Activated CD4-positive, alpha-beta memory T cell treated with anti-CD3 and anti-CD28 coated beads for 36 hours (primary cell): ENCODE measurements at regions not wholly inside any gene's neighbourhood (a gene's known extent, or its start where the extent isn't known, plus 50 kb on each side); places are given as distances from the start of the nearest gene placed in this dataset.
"Not testable (repeated sequence)": the region's sequence is repeated elsewhere in the genome, so short reads cannot be mapped to it uniquely, and the experiment has no call there.

ENCODE experiments used
- CTCF ChIA-PET: fragments of 350-600 bp; sonication (Branson Sonifier 250); formaldehyde crosslinking; loops from one replicate; lab custom pipeline; 2021; ENCODE audit warnings: antibody characterized with exemption, inconsistent platforms; lab: Charles Lee
- POLR2A ChIA-PET: fragments of 350-600 bp; sonication (Branson Sonifier 250); formaldehyde crosslinking; loops from one replicate; lab custom pipeline; 2021; ENCODE audit warnings: antibody characterized with exemption; lab: Charles Lee
- DNase-seq: peaks from one replicate; pipeline ENCODE4 v3.0.0-alpha.2; 2020
- H3K27ac Mint-ChIP-seq: one replicate; pipeline ENCODE4 v1.8.0; 2021; ENCODE audit warnings: mixed read lengths
- H3K27me3 Mint-ChIP-seq: one replicate; pipeline ENCODE4 v1.8.0; 2021; ENCODE audit warnings: mixed read lengths
- H3K36me3 Mint-ChIP-seq: one replicate; pipeline ENCODE4 v1.8.0; 2021; ENCODE audit warnings: mixed read lengths
- H3K4me1 Mint-ChIP-seq: one replicate; pipeline ENCODE4 v1.8.0; 2021; ENCODE audit warnings: low read depth, mixed read lengths
- H3K4me3 Mint-ChIP-seq: one replicate; pipeline ENCODE4 v1.8.0; 2021; ENCODE audit warnings: mild to moderate bottlenecking, mixed read lengths
- H3K9me3 Mint-ChIP-seq: one replicate; pipeline ENCODE4 v1.8.0; 2021; ENCODE audit warnings: mixed read lengths
- intact Hi-C: fragments of 100-400 bp; cut with micrococcal nuclease; formaldehyde crosslinking; loops from one replicate; pipeline ENCODE4 v1.15.1; 2023

- H3K27ac Mint-ChIP-seq = no peak overlapping the region
- no peaks in the 10 kb centered on the region for H3K27me3 Mint-ChIP-seq
- POLR2A ChIA-PET = no interaction called here
- H3K4me1 Mint-ChIP-seq = no peaks in the 10 kb centered on the region
- no peak overlapping the region for H3K4me3 Mint-ChIP-seq
- CTCF ChIA-PET = no interaction called here
- DNase-seq = no peak
- H3K9me3 Mint-ChIP-seq = no peaks in the 10 kb centered on the region
- intact Hi-C loops = no loop called here
- no peaks in the 10 kb centered on the region for H3K36me3 Mint-ChIP-seq
Observed at GRCh38 chr9:29160763-29161353, 1587.6 kb upstream of the C9orf72 start.

DNA sequence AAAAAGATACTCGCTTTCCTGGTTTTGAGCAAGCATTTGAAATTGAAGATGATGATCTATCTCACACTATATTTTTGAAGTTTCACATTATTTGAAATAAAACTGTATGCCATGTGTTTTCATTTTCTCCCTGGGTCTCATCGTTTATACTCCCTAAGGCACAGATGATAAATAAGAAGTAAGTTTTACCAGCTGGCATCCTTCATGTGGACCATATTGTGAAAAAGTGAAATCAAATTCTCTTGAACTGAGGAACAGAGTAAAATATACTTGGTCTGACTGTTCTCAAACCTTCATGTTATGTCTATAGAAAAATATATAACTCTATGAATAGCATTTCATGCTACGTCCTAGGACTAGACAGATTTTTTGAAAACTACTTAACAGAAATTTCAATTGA lies 1600.9 kb upstream of the C9orf72 start:
- no peak for DNase-seq
- no peak overlapping the region for H3K27ac Mint-ChIP-seq
- POLR2A ChIA-PET = no interaction called here
- H3K9me3 Mint-ChIP-seq = no peaks in the 10 kb centered on the region
- H3K4me1 Mint-ChIP-seq = no peaks in the 10 kb centered on the region
- H3K36me3 Mint-ChIP-seq = no peaks in the 10 kb centered on the region
- H3K27me3 Mint-ChIP-seq = no peaks in the 10 kb centered on the region
- CTCF ChIA-PET = no interaction called here
- intact Hi-C loops = no loop called here
- no peak overlapping the region for H3K4me3 Mint-ChIP-seq

GRCh38 chr9:29176231-29176630 lies 1603.0 kb upstream of the C9orf72 start:
- CTCF ChIA-PET = no interaction called here
- no peaks in the 10 kb centered on the region for H3K27me3 Mint-ChIP-seq
- H3K9me3 Mint-ChIP-seq = no peaks in the 10 kb centered on the region
- no peak overlapping the region for H3K27ac Mint-ChIP-seq
- DNase-seq = no peak
- intact Hi-C loops = no loop called here
- H3K4me3 Mint-ChIP-seq = no peak overlapping the region
- no peaks in the 10 kb centered on the region for H3K4me1 Mint-ChIP-seq
- no peaks in the 10 kb centered on the region for H3K36me3 Mint-ChIP-seq
- POLR2A ChIA-PET = no interaction called here

DNA sequence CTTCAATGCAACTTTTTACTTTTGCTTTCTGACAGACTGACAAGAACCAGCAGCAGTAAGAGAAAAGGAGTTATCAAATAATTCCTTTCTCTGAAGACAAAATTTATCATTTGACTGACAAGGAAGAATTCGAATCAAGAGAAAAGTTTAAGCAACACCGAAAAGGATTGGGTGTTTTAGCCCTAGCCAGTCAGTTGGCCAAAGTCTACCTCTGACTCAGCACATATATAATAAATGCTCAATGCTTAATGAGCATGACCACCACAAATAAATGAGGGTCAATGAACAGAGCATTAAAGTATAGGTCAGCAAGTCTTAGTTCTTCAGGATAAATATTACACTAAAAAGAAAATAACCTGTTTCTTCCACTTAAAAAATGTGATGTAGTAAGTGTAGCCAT lies 1603.5 kb upstream of the C9orf72 start:
- H3K4me3 Mint-ChIP-seq = no peak overlapping the region
- no peaks in the 10 kb centered on the region for H3K4me1 Mint-ChIP-seq
- H3K27me3 Mint-ChIP-seq = no peaks in the 10 kb centered on the region
- DNase-seq = no peak
- no peaks in the 10 kb centered on the region for H3K36me3 Mint-ChIP-seq
- intact Hi-C loops = no loop called here
- H3K27ac Mint-ChIP-seq = no peak overlapping the region
- H3K9me3 Mint-ChIP-seq = no peaks in the 10 kb centered on the region
- ChIA-PET POLR2A (no interaction called here), CTCF (no interaction called here)

- H3K4me1 Mint-ChIP-seq = no peaks in the 10 kb centered on the region
- no peak overlapping the region for H3K4me3 Mint-ChIP-seq
- no peaks in the 10 kb centered on the region for H3K27me3 Mint-ChIP-seq
- ChIA-PET POLR2A (no interaction called here), CTCF (no interaction called here)
- DNase-seq = no peak
- H3K36me3 Mint-ChIP-seq = no peaks in the 10 kb centered on the region
- intact Hi-C loops = no loop called here
- no peak overlapping the region for H3K27ac Mint-ChIP-seq
- no peaks in the 10 kb centered on the region for H3K9me3 Mint-ChIP-seq
Observed at GRCh38 chr9:29183971-29184370, 1610.7 kb upstream of the C9orf72 start.

GRCh38 chr9:29188771-29189170 lies 1615.5 kb upstream of the C9orf72 start:
- intact Hi-C loops, H3K9me3 Mint-ChIP-seq, H3K4me1 Mint-ChIP-seq, H3K4me3 Mint-ChIP-seq, CTCF ChIA-PET, H3K27ac Mint-ChIP-seq, DNase-seq, H3K36me3 Mint-ChIP-seq, H3K27me3 Mint-ChIP-seq, POLR2A ChIA-PET: not testable (repeated sequence)

DNA sequence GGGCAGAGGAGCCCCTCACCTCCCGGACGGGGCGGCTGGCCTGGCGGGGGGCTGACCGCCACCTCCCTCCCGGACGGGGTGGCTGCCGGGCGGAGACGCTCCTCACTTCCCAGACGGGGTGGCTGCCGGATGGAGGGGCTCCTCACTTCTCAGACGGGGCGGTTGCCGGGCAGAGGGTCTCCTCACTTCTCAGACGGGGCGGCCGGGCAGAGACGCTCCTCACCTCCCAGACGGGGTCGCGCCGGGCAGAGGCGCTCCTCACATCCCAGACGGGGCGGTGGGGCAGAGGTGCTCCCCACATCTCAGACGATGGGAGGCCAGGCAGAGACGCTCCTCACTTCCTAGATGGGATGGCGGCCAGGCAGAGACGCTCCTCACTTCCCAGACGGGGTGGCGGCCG lies 1615.9 kb upstream of the C9orf72 start:
- H3K27ac Mint-ChIP-seq, H3K9me3 Mint-ChIP-seq, H3K4me1 Mint-ChIP-seq, H3K36me3 Mint-ChIP-seq, CTCF ChIA-PET, H3K27me3 Mint-ChIP-seq, intact Hi-C loops, POLR2A ChIA-PET, H3K4me3 Mint-ChIP-seq, DNase-seq: not testable (repeated sequence)

- CTCF ChIA-PET = no interaction called here
- intact Hi-C loops = no loop called here
- Mint-ChIP-seq H3K36me3 (no peaks in the 10 kb centered on the region), H3K4me1 (no peaks in the 10 kb centered on the region), H3K27ac (no peak overlapping the region), H3K9me3 (no peaks in the 10 kb centered on the region), H3K4me3 (no peak overlapping the region), H3K27me3 (no peaks in the 10 kb centered on the region)
- DNase-seq = no peak
- POLR2A ChIA-PET = interaction anchor here (0.6 kb wide), 1 partner anchor 1888 kb away, joined by 3 read pairs; no protein-coding TSS in a partner anchor
Observed at GRCh38 chr9:29198861-29199260, 1625.6 kb upstream of the C9orf72 start.

- intact Hi-C loops = no loop called here
- H3K4me1 Mint-ChIP-seq = no peaks in the 10 kb centered on the region
- no peaks in the 10 kb centered on the region for H3K36me3 Mint-ChIP-seq
- ChIA-PET CTCF (no interaction called here), POLR2A (no interaction called here)
- no peaks in the 10 kb centered on the region for H3K9me3 Mint-ChIP-seq
- H3K27me3 Mint-ChIP-seq = no peaks in the 10 kb centered on the region
- no peak overlapping the region for H3K4me3 Mint-ChIP-seq
- no peak for DNase-seq
- no peak overlapping the region for H3K27ac Mint-ChIP-seq
Observed at GRCh38 chr9:29199975-29200374, 1626.7 kb upstream of the C9orf72 start.

DNA sequence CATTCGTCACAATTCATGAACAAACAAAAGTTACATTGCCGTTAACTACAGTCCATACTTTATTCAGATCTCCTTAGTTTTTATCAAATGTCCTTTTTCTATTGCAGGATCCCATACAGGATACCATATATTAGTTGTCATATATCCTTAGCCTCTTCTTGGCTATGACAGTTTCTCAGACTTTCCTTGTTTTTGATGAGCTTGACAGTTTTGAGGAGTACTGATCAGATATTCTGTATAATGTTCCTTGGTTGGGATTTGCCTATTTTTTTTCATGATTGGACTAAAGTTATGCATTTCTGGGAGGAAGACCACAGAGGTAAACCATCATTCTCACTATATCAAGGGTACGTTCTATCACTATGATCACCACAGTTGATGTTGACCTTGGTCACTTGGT lies 1627.4 kb upstream of the C9orf72 start:
- no peaks in the 10 kb centered on the region for H3K36me3 Mint-ChIP-seq

GRCh38 chr9:29203244-29203930 lies 1630.1 kb upstream of the C9orf72 start:
- intact Hi-C loops = no loop called here
- Mint-ChIP-seq H3K36me3 (no peaks in the 10 kb centered on the region), H3K9me3 (no peaks in the 10 kb centered on the region), H3K4me3 (no peak overlapping the region), H3K27ac (no peak overlapping the region), H3K27me3 (no peaks in the 10 kb centered on the region), H3K4me1 (no peaks in the 10 kb centered on the region)
- ChIA-PET POLR2A (no interaction called here), CTCF (no interaction called here)
- no peak for DNase-seq

More for the DNA sequence above, 1627.4 kb upstream of the C9orf72 start:
- DNase-seq = no peak
- Mint-ChIP-seq H3K4me3 (no peak overlapping the region), H3K27ac (no peak overlapping the region), H3K27me3 (no peaks in the 10 kb centered on the region), H3K4me1 (no peaks in the 10 kb centered on the region), H3K9me3 (no peaks in the 10 kb centered on the region)
- ChIA-PET POLR2A (no interaction called here), CTCF (no interaction called here)
- intact Hi-C loops = no loop called here

DNA sequence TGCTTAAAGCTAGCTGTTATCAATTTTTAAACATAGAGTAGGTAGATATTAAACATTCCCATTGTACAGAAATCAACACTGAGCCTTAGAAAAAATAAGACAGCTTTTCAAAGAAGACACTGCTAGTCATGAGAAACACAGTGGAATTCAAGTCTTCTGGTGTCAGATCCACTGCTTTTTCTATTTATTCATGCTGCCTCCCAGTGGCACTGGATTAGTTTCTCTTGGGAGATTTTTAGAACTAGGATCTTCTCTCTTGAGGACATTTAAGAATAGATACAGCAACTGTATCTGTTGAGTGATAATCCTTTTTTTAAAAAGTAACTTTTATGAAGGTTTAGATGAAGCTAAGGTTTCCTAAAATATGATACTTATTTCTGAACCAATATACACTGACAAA lies 1635.4 kb upstream of the C9orf72 start:
- POLR2A ChIA-PET = no interaction called here
- Mint-ChIP-seq H3K27ac (no peak overlapping the region), H3K27me3 (peaks cover 24% of the 10 kb centered on the region), H3K9me3 (no peaks in the 10 kb centered on the region), H3K36me3 (no peaks in the 10 kb centered on the region), H3K4me1 (peaks cover 9% of the 10 kb centered on the region), H3K4me3 (no peak overlapping the region)
- no peak for DNase-seq
- CTCF ChIA-PET = no interaction called here
- intact Hi-C loops = no loop called here

DNA sequence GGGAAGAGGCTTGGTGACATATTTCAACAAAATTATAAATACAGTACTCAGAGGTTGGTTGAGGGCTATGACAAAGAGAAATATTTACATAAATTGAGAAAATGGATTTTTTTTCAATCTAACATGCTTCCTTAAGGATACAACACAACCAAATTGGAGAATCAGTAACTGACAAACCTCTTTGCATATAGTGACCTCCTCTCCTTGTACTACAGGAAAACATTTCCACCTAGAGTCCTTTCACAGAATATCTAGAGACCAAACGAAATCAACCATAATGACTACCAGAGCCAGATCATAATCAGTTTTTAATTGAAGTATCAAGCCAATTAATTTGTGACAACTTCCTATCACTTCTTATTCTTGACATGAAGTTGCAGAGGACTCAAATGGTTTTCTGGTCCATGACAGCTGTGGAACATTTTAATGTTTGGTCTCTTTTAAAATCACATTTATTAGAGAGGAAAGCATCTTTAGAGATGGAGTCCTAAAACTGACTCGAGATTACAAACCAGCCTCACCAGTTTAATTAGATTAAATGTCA lies 1636.5 kb upstream of the C9orf72 start:
- Mint-ChIP-seq H3K4me1 (peaks cover 9% of the 10 kb centered on the region), H3K9me3 (no peaks in the 10 kb centered on the region), H3K27ac (no peak overlapping the region), H3K36me3 (no peaks in the 10 kb centered on the region), H3K4me3 (no peak overlapping the region), H3K27me3 (peaks cover 35% of the 10 kb centered on the region)
- POLR2A ChIA-PET = no interaction called here
- CTCF ChIA-PET = no interaction called here
- intact Hi-C loops = no loop called here
- DNase-seq = no peak
